ENCODE measurements at regions not wholly inside any gene's neighbourhood (a gene's known extent, or its start where the extent isn't known, plus 50 kb on each side); places are given as distances from the start of the nearest gene placed in this dataset.

DNA sequence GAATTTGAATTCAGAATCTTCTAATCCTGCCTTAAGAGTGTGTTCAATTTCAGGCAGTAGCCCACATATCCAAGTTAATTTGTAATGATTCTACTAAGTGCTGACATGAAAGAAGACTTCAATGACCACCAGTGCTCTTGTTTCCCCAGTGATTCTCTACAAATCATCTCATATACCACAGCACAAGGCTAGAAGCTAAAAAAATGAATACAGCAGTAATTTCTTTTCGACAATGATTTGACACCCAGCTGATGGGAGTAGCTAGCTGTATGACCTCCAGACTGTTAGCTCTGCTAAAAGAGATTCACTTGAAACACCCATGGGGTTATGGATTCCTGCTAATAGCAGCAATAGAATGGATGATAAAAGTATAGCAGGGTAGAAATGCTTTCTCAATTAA is 217.0 kb upstream of the TMEFF2 start:
- no peak for TF ChIP-seq MAX (IDR thresholded peaks at IDR 0.05; ENCODE audit: low read depth)
- no peak for TF ChIP-seq CTCF (IDR thresholded peaks at IDR 0.05)
